Stimulated activated CD8-positive, alpha-beta memory T cell treated with anti-CD3 and anti-CD28 coated beads, Interleukin-4, amount 100 ng/mL, for 48 hours (primary cell): ENCODE measurements at regions not wholly inside any gene's neighbourhood (a gene's known extent, or its start where the extent isn't known, plus 50 kb on each side); places are given as distances from the start of the nearest gene placed in this dataset.

ENCODE experiments used
- DNase-seq: peaks from one replicate; pipeline ENCODE4 v3.0.0-alpha.2; 2020

DNA sequence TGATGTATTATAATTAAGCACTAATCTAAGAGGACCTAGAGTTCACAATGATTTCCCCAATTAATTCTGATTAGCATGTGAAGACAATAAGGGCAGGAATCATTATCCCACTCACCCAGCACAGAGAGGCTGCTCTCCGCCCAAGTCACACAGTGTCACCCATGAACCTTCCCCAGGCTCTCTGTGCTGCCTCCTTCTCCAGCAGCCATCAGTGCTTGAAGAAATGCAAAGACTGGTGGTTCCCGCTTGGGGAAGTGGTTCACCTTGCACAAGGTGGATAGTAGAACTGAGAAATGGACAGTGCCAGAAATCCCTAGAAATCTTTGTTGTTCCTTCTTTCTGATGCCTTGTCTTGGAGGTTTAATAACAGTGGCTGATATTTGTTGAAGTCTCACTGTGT is 401.3 kb downstream of the QKI start:
- no peak for DNase-seq

- no peak for DNase-seq
These were observed 400.2 kb downstream of the QKI start for GRCh38 chr6:163814494-163815364.

GRCh38 chr6:163813979-163814493 is 399.5 kb downstream of the QKI start:
- no peak for DNase-seq

DNA sequence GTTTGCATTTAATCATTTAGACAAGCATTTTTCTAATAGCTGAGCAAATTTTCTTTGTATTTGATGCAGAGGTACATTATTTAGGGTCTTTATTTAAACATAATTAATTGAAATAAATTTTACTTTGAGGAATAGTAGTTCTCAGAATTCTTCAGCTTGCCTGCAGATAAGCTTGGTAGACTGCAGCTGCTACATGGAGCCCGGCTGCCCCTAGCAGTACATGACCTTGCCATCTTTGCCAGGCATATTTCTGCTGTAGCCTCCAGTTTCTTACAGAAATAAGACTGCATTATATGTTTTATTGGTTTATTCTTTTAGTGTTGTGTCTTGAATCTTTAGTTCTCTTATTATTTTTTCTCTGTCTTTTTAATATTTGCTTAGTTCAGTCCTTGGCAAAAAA is 396.8 kb downstream of the QKI start:
- no peak for DNase-seq

DNA sequence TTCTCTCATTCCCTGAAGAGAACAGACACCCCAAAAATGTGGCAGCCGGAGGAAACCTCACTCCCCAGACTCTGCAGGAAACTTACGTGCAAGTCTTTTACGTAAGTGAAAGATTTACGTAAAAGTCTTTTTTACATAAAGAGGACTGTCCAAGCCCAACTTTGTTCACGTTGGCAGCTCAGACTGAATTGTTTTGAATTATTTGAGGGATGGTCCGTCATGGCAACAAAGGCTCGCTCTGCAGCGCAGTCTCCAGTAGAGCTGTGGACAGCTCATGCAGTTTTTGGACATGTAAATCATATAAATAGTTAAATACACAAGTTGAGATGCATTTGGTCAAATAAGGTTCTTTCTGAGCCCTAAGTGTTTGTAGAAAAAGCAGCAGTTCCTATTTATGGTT is 394.8 kb downstream of the QKI start:
- DNase-seq = no peak

DNA sequence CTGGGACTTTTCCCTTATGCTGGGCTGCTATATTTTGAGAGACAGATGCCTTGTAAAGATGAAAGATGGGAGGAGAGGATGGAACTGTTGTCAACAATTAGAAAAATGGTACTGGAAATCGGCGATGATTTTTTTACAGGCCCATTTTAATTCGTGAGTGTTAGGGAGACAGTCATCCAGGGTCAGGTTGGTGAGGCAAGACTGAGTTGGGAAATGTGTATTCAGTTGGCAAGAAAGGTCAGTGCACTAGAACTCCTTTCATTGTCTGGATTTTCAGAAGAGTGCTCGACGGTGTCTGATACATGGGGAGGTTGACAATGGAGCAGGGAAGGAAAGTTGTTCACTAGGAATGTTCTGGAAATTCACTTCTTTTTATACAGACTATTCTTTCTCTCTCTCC is 394.4 kb downstream of the QKI start:
- no peak for DNase-seq

GRCh38 chr6:163808231-163808630 is 393.7 kb downstream of the QKI start:
- no peak for DNase-seq

- no peak for DNase-seq
These were observed 392.4 kb downstream of the QKI start for GRCh38 chr6:163806755-163807499.

DNA sequence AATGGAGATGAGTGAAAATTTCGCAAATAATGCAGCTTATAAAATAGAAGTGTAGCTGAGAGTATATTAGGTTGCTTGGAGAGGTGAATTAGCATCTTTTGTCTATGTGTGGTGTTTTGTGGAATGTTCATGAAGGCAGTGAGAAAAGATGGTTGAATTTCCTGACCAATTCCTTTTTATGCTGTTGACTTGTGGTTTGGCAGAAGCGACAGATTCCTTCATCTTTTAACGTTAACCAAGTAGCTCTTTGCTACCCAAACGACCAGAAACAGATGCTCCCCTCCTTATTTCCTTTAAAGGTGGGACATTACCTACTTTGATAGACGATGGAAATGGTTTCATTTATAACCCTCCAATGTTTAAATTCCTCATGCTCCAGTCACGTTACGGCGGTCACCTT is 390.5 kb downstream of the QKI start:
- DNase-seq = no peak

DNA sequence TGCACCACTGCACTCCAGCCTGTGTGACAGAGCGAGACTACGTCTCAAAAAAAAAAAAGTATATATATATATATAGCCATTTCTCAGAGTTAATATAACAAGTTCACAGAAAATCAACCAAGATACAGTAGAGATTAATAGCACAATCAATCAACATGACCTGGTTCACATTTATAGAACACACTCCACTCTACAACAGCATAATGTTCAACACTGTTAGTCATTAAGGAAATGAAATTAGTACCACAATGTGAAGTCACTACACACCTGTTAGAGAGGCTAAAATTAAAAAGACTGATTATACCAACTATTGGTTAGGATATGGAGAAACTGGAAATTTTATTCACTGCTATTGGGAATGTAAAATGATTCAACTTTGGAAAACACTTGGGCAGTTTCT is 387.7 kb downstream of the QKI start:
- DNase-seq = no peak

DNA sequence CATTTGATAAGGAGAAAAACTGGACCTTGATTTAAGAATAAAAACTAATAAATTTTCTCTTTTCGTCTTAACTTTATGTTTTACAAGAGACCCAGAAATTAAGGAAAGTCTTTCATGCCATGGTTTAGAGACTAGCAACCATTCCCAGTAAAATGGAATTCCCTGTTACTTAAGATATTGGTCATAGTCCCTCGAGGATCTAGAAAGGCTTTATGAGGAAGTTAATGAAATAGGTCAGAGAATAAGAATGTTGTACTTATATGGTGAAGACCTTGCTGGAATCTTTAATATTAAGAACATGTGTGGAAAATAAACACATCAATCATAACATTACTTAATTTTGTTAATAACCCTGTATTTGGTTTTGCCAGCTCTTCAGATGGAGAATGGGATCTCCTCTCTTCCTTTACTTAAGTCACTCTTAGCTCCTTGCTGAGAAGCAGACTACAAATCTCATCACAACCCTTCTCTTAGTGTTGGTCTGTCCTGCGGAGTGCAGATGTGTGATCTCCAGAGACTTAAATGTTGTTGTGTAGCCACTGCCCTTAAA is 382.9 kb downstream of the QKI start:
- DNase-seq = no peak

DNA sequence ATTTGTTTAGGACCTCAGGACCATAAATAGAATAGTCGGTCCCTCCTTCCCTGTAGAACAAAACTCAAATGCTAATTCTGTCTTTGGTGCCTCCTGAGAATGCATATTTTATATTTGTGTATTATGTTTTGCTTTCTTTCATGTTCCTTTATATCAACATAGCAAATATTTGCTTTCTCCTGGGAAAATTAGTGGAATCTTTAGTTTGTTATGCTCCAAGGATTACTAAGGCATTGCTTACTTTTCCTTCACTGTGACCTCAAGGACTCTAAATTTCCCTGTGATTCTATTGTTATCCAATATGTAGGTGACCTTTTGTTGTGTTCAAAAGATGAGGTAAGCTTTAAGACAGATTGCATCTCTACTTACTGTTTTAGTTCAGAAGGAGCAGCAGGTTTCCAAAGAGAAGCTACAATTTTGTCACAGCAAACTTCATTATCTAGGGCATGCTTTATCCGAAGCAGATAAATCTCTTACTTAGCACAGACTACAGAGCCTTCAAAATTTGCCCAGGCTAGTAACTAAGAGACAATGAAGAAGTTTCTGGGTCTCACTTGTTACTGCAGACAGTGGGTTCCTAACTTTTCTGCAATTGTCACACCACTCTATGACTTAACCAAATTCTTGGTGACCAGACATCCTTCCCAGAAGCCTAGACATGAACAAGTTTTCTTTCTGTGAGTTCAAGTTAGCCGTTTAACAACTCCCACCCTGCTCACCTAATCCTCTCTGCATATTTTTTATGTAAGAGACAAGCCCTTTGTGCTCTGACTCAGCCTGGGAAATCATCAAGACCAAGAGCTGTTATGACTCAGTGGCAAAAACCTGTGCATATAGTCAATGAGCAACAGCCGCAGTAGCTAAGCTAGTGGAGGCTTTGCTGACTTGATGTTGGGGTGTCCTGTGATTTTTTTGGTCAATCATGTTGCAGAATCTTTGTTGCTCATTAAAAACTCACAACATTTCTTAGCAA is 378.8 kb downstream of the QKI start:
- DNase-seq = no peak

DNA sequence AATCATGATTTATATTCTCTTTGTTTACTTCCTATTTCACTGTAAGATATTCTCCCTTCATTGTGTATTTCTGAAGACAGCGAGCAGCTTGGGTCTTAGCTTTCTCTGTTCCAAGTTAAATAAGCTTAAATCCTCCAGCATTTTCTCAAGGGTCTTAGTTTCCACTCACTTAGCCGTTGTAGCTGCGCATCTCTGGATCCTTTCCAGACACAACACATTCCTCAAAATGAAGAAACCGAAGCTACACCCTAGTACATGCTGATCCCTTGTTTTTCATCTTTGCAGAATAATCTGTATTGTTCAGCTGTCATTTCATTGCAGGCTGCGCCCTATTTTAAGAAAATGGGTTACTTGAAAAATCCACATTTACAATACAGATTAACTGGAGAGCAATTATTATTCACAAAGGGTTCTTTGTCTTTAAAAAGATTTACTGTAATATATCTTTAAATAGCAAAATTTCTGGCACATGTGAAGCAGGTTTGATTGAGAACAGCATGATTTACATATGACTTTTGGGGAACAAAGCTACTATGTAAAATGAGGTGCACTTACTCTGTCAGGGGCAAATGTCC is 375.8 kb downstream of the QKI start:
- DNase-seq = no peak

- DNase-seq = no peak
These were observed 374.8 kb downstream of the QKI start for GRCh38 chr6:163789199-163789810.

- DNase-seq = no peak
These were observed 372.6 kb downstream of the QKI start for GRCh38 chr6:163786995-163787671.

DNA sequence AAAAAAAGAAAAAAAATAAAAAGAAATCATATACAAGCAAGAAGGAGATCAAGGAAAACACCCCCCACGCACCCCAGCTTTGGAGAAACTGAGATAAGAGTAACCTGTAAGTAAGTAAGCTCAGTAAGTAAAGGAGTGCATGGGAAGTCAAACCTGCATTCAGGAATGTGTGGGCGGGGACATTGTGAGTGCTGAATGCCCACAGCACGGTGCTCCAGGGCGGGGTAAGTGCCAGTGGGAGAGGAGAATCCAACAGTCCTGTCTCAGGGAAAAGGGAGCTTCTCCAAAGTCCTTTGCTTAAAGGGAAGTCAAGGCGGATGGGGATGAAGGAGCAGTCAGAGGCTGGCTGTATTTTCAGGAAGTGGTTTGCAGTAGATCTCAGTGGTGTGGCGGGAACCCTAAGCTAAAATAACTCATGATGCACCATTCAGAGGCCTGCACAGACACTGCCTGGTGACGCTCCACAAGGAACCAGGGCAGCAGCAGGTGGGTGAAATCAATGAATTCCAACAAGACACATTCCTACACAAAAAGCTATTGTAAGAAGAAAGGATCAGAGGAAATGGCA is 368.0 kb downstream of the QKI start:
- no peak for DNase-seq

DNA sequence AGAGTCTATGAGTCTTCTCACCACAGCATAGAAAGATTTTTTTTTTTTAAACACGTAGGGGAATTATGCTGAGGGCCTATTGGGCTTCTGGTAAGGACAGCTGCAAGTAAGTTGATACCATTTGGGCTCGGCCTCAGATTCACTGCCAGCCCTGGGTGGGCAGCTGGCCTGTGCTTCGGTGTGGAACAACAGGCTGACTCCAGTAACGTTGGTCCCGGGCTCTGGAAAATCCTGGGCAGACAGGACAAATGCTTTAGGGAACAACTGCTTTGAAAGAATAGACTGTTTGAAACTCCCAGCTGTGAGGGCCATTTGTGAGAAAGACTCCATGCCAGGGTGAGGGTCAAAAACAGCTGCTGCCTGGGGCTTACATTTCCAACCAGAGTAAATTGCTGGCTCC is 366.5 kb downstream of the QKI start:
- no peak for DNase-seq

- no peak for DNase-seq
These were observed 365.3 kb downstream of the QKI start for GRCh38 chr6:163779727-163780284.

DNA sequence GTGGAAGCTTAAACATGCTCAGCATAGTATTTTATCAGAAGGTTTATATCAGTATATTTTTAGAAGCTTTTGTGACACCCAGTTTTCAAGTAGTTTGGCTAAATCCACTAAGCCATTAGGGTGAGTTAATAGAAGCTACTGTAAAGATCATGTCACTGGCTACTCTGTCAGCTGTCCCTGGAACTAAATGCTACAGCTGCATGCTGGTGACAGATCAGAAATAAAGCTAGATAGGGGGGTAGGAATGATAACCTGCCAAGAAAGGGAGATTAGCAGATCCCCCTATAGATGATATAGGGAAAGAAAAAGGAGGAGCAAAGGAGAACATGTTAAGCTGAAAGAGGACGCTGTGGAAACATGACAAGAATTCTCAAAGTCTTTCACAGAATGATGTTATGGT is 363.2 kb downstream of the QKI start:
- DNase-seq = no peak

DNA sequence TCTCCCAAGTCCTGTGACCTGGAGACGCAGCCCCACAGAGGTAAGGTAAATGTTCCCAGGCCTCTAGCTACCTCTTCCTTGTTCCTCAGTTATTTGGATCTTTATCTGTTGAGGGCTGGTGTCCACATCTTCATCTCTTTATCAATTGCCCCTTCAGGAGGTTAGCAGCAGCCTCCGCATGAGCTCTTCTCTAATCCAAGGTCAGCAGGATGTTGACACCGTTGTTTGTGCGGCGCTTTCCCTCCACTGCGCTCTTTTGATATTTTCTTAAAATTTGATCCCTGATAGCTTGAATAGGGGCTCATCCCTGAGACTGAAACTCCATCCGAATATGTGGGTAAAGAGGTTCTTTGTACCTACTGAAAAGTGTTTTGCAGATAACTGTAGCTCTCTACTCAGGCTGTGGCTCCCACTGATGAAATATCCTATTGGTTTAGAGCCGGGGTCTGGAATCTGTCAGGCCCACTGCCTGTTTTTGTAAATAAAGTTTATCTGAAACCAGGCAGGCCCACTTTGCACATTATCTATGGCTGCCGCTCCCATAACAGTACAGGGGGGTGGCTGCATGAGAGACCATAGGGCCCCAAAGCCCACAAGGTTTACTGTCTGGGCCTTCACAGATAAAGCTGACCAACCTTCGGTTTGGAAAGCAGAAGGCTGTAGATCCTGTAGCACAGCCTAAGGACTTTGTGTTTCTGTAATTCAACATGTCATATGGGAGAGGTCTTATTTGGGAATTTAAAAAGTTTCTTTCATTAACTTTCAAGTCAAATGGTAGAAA is 362.6 kb downstream of the QKI start:
- no peak for DNase-seq
